Activated CD4-positive, alpha-beta memory T cell treated with anti-CD3 and anti-CD28 coated beads, Interleukin-2, amount 10 ng/mL, durations not matched to agents 7 days and 5 days (primary cell): ENCODE measurements at regions not wholly inside any gene's neighbourhood (a gene's known extent, or its start where the extent isn't known, plus 50 kb on each side); places are given as distances from the start of the nearest gene placed in this dataset.

Source experiments
- CTCF ChIA-PET: fragments of 350-600 bp; sonication (Branson Sonifier 250); formaldehyde crosslinking; loops from one replicate; lab custom pipeline; 2021; ENCODE audit warnings: antibody characterized with exemption, inconsistent platforms; lab: Charles Lee
- POLR2A ChIA-PET: fragments of 350-600 bp; sonication (Branson Sonifier 250); formaldehyde crosslinking; loops from one replicate; lab custom pipeline; 2021; ENCODE audit warnings: antibody characterized with exemption; lab: Charles Lee
- DNase-seq: peaks from one replicate; pipeline ENCODE4 v3.0.0-alpha.2; 2020
- H3K27ac Mint-ChIP-seq: one replicate; pipeline ENCODE4 v1.8.0; 2021; ENCODE audit warnings: mild to moderate bottlenecking, mixed read lengths
- H3K27me3 Mint-ChIP-seq: one replicate; pipeline ENCODE4 v1.8.0; 2021; ENCODE audit warnings: mixed read lengths
- H3K36me3 Mint-ChIP-seq: one replicate; pipeline ENCODE4 v1.8.0; 2021; ENCODE audit warnings: low read depth, mixed read lengths
- H3K4me1 Mint-ChIP-seq: one replicate; pipeline ENCODE4 v1.8.0; 2021; ENCODE audit warnings: mixed read lengths
- H3K4me3 Mint-ChIP-seq: one replicate; pipeline ENCODE4 v1.8.0; 2021; ENCODE audit warnings: mild to moderate bottlenecking, mixed read lengths
- H3K9me3 Mint-ChIP-seq: one replicate; pipeline ENCODE4 v1.8.0; 2021; ENCODE audit warnings: mixed read lengths

GRCh38 chr16:9328411-9328810 is 237.0 kb downstream of the HAPSTR1 start:
- Mint-ChIP-seq H3K36me3 (no peaks in the 10 kb centered on the region), H3K27ac (no peak overlapping the region), H3K9me3 (no peaks in the 10 kb centered on the region), H3K4me3 (no peak overlapping the region), H3K4me1 (no peaks in the 10 kb centered on the region), H3K27me3 (no peaks in the 10 kb centered on the region)
- CTCF ChIA-PET = no interaction called here
- POLR2A ChIA-PET = no interaction called here
- DNase-seq = no peak

GRCh38 chr16:9330095-9330494 is 238.7 kb downstream of the HAPSTR1 start:
- H3K4me3 Mint-ChIP-seq = no peak overlapping the region
- no peaks in the 10 kb centered on the region for H3K36me3 Mint-ChIP-seq
- DNase-seq = no peak
- ChIA-PET POLR2A (no interaction called here), CTCF (no interaction called here)
- H3K9me3 Mint-ChIP-seq = no peaks in the 10 kb centered on the region
- H3K27ac Mint-ChIP-seq = no peak overlapping the region
- H3K27me3 Mint-ChIP-seq = no peaks in the 10 kb centered on the region
- H3K4me1 Mint-ChIP-seq = no peaks in the 10 kb centered on the region

- Mint-ChIP-seq H3K4me3 (no peak overlapping the region), H3K36me3 (no peaks in the 10 kb centered on the region), H3K27me3 (no peaks in the 10 kb centered on the region), H3K9me3 (no peaks in the 10 kb centered on the region), H3K4me1 (no peaks in the 10 kb centered on the region), H3K27ac (no peak overlapping the region)
- DNase-seq = no peak
- CTCF ChIA-PET = no interaction called here
- POLR2A ChIA-PET = no interaction called here
Measured at GRCh38 chr16:9331503-9331902, 240.1 kb downstream of the HAPSTR1 start.

GRCh38 chr16:9332574-9333148 is 241.2 kb downstream of the HAPSTR1 start:
- Mint-ChIP-seq H3K36me3 (no peaks in the 10 kb centered on the region), H3K9me3 (no peaks in the 10 kb centered on the region), H3K27ac (no peak overlapping the region), H3K27me3 (no peaks in the 10 kb centered on the region), H3K4me1 (no peaks in the 10 kb centered on the region), H3K4me3 (no peak overlapping the region)
- DNase-seq = no peak
- CTCF ChIA-PET = no interaction called here
- POLR2A ChIA-PET = no interaction called here

- no peaks in the 10 kb centered on the region for H3K27me3 Mint-ChIP-seq
- POLR2A ChIA-PET = no interaction called here
- CTCF ChIA-PET = no interaction called here
- no peaks in the 10 kb centered on the region for H3K36me3 Mint-ChIP-seq
- H3K4me1 Mint-ChIP-seq = no peaks in the 10 kb centered on the region
- no peak overlapping the region for H3K4me3 Mint-ChIP-seq
- no peak overlapping the region for H3K27ac Mint-ChIP-seq
- H3K9me3 Mint-ChIP-seq = no peaks in the 10 kb centered on the region
- DNase-seq = no peak
Measured at GRCh38 chr16:9333469-9333868, 242.0 kb downstream of the HAPSTR1 start.

- Mint-ChIP-seq H3K36me3 (no peaks in the 10 kb centered on the region), H3K27me3 (no peaks in the 10 kb centered on the region), H3K9me3 (no peaks in the 10 kb centered on the region), H3K4me3 (no peak overlapping the region), H3K27ac (no peak overlapping the region), H3K4me1 (no peaks in the 10 kb centered on the region)
- DNase-seq = no peak
- ChIA-PET CTCF (no interaction called here), POLR2A (no interaction called here)
Measured at GRCh38 chr16:9334103-9334502, 242.7 kb downstream of the HAPSTR1 start.

- POLR2A ChIA-PET = no interaction called here
- Mint-ChIP-seq H3K27me3 (no peaks in the 10 kb centered on the region), H3K4me1 (no peaks in the 10 kb centered on the region), H3K27ac (no peak overlapping the region), H3K36me3 (no peaks in the 10 kb centered on the region), H3K9me3 (peaks cover 2% of the 10 kb centered on the region), H3K4me3 (no peak overlapping the region)
- no peak for DNase-seq
- CTCF ChIA-PET = no interaction called here
Measured at GRCh38 chr16:9337308-9338032, 246.0 kb downstream of the HAPSTR1 start.

- no peak overlapping the region for H3K27ac Mint-ChIP-seq
- POLR2A ChIA-PET = no interaction called here
- CTCF ChIA-PET = no interaction called here
Measured at GRCh38 chr16:9338068-9338467, 246.6 kb downstream of the HAPSTR1 start.

GRCh38 chr16:9338510-9338909 is 247.1 kb downstream of the HAPSTR1 start:
- Mint-ChIP-seq H3K27ac (no peak overlapping the region), H3K4me1 (no peaks in the 10 kb centered on the region), H3K27me3 (no peaks in the 10 kb centered on the region), H3K4me3 (no peak overlapping the region), H3K9me3 (peaks cover 2% of the 10 kb centered on the region), H3K36me3 (no peaks in the 10 kb centered on the region)
- CTCF ChIA-PET = no interaction called here
- no peak for DNase-seq
- POLR2A ChIA-PET = no interaction called here

More at GRCh38 chr16:9338068-9338467, 246.6 kb downstream of the HAPSTR1 start:
- H3K9me3 Mint-ChIP-seq = peaks cover 2% of the 10 kb centered on the region
- H3K4me1 Mint-ChIP-seq = no peaks in the 10 kb centered on the region
- no peak overlapping the region for H3K4me3 Mint-ChIP-seq
- no peaks in the 10 kb centered on the region for H3K36me3 Mint-ChIP-seq
- no peaks in the 10 kb centered on the region for H3K27me3 Mint-ChIP-seq
- no peak for DNase-seq

- Mint-ChIP-seq H3K27ac (no peak overlapping the region), H3K4me1 (no peaks in the 10 kb centered on the region), H3K27me3 (no peaks in the 10 kb centered on the region), H3K4me3 (no peak overlapping the region), H3K36me3 (no peaks in the 10 kb centered on the region), H3K9me3 (peaks cover 2% of the 10 kb centered on the region)
- POLR2A ChIA-PET = no interaction called here
- CTCF ChIA-PET = no interaction called here
- no peak for DNase-seq
Measured at GRCh38 chr16:9340526-9341256, 249.2 kb downstream of the HAPSTR1 start.

- CTCF ChIA-PET = interaction anchor here (0.7 kb wide), 1 partner anchor 581 kb away, joined by 3 read pairs; no protein-coding TSS in a partner anchor
- no peak for DNase-seq
- Mint-ChIP-seq H3K4me1 (no peaks in the 10 kb centered on the region), H3K4me3 (no peak overlapping the region), H3K27ac (no peak overlapping the region), H3K9me3 (peaks cover 2% of the 10 kb centered on the region), H3K27me3 (no peaks in the 10 kb centered on the region), H3K36me3 (no peaks in the 10 kb centered on the region)
- POLR2A ChIA-PET = no interaction called here
Measured at GRCh38 chr16:9343276-9343675, 251.8 kb downstream of the HAPSTR1 start.

- Mint-ChIP-seq H3K4me3 (no peak overlapping the region), H3K36me3 (no peaks in the 10 kb centered on the region), H3K4me1 (no peaks in the 10 kb centered on the region), H3K27ac (no peak overlapping the region), H3K27me3 (no peaks in the 10 kb centered on the region), H3K9me3 (peaks cover 7% of the 10 kb centered on the region)
- no peak for DNase-seq
- CTCF ChIA-PET = interaction anchor here (0.7 kb wide), 1 partner anchor 336 kb away, joined by 4 read pairs; no protein-coding TSS in a partner anchor
- POLR2A ChIA-PET = no interaction called here
Measured at GRCh38 chr16:9344508-9344907, 253.1 kb downstream of the HAPSTR1 start.

GRCh38 chr16:9345046-9345445 is 253.6 kb downstream of the HAPSTR1 start:
- H3K4me3 Mint-ChIP-seq = no peak overlapping the region
- no peaks in the 10 kb centered on the region for H3K4me1 Mint-ChIP-seq
- H3K27me3 Mint-ChIP-seq = no peaks in the 10 kb centered on the region
- peaks cover 10% of the 10 kb centered on the region for H3K9me3 Mint-ChIP-seq
- POLR2A ChIA-PET = no interaction called here
- H3K36me3 Mint-ChIP-seq = no peaks in the 10 kb centered on the region
- H3K27ac Mint-ChIP-seq = no peak overlapping the region
- CTCF ChIA-PET = no interaction called here
- no peak for DNase-seq
